Mesendoderm (in vitro differentiated cells): ENCODE measurements at regions not wholly inside any gene's neighbourhood (a gene's known extent, or its start where the extent isn't known, plus 50 kb on each side); places are given as distances from the start of the nearest gene placed in this dataset.

Experiments
- DNase-seq: peaks from one replicate; pipeline ENCODE4 v3.0.0; 2013
- H2AK5ac ChIP-seq: 2 replicates; pipeline ENCODE4 v1.6.1; 2013; ENCODE audit warnings: low read length, inconsistent platforms
- H2BK120ac ChIP-seq: 2 replicates; pipeline ENCODE4 v1.6.1; 2013; ENCODE audit warnings: low read depth, mild to moderate bottlenecking, low read length, moderate library complexity, mixed read lengths
- H2BK15ac ChIP-seq: replicated peaks from 2 replicates; pipeline ENCODE4 v1.6.1; 2013; ENCODE audit warnings: low read depth, mild to moderate bottlenecking, moderate library complexity
- H2BK5ac ChIP-seq: 2 replicates; pipeline ENCODE4 v1.6.1; 2013; ENCODE audit warnings: low read length, inconsistent platforms
- H3K18ac ChIP-seq: 2 replicates; pipeline ENCODE4 v1.6.1; 2013; ENCODE audit warnings: mild to moderate bottlenecking, low read length, mixed read lengths
- H3K23ac ChIP-seq: one replicate; pipeline ENCODE4 v1.6.1; 2013; ENCODE audit warnings: low read length
- H3K27ac ChIP-seq: 2 replicates; pipeline ENCODE4 v1.5.1; 2013; ENCODE audit warnings: low read depth, mild to moderate bottlenecking, inconsistent platforms, low read length, moderate library complexity
- H3K27me3 ChIP-seq: 2 replicates; pipeline ENCODE4 v1.6.1; 2013; ENCODE audit warnings: low read length, control low read depth, mild to moderate bottlenecking, inconsistent platforms; ENCODE audit not compliant: insufficient read depth, poor library complexity
- H3K36me3 ChIP-seq: 2 replicates; pipeline ENCODE4 v1.6.1; 2013; ENCODE audit warnings: low read length, inconsistent platforms; ENCODE audit not compliant: control insufficient read depth, insufficient read depth
- H3K4ac ChIP-seq: one replicate; pipeline ENCODE4 v1.6.1; 2013; ENCODE audit warnings: low read depth, mild to moderate bottlenecking, low read length, moderate library complexity
- H3K4me1 ChIP-seq: 2 replicates; pipeline ENCODE4 v1.6.1; 2013; ENCODE audit warnings: low read depth, low read length, inconsistent platforms; ENCODE audit not compliant: control insufficient read depth
- H3K4me2 ChIP-seq: 2 replicates; pipeline ENCODE4 v1.6.1; 2013; ENCODE audit warnings: low read length
- H3K4me3 ChIP-seq: 2 replicates; pipeline ENCODE4 v1.5.1; 2013; ENCODE audit warnings: mild to moderate bottlenecking, low read length
- H3K56ac ChIP-seq: one replicate; pipeline ENCODE4 v1.6.1; 2013; ENCODE audit warnings: low read length
- H3K79me1 ChIP-seq: 2 replicates; pipeline ENCODE4 v1.6.1; 2013; ENCODE audit warnings: low read length, inconsistent platforms
- H3K79me2 ChIP-seq: 2 replicates; pipeline ENCODE4 v1.6.1; 2013; ENCODE audit warnings: mild to moderate bottlenecking, low read length; ENCODE audit not compliant: control insufficient read depth, insufficient read depth
- H3K9ac ChIP-seq: 2 replicates; pipeline ENCODE4 v1.6.1; 2013; ENCODE audit warnings: low read length, inconsistent platforms
- H4K5ac ChIP-seq: one replicate; pipeline ENCODE4 v1.6.1; 2013; ENCODE audit warnings: low read length
- H4K8ac ChIP-seq: one replicate; pipeline ENCODE4 v1.6.1; 2013; ENCODE audit warnings: low read depth, mild to moderate bottlenecking, control low read depth, low read length, moderate library complexity
- WGBS: extraction: QIAGEN DNeasy Blood & Tissue Kit; methylation state at CpG from one replicate; pipeline ENCODE4 v1.1.7; 2013; ENCODE audit warnings: low lambda C conversion rate, missing lambda C conversion rate; ENCODE audit not compliant: insufficient coverage; ENCODE audit errors: extremely low coverage; 5-methylcytosine and 5-hydroxymethylcytosine counted together

DNA sequence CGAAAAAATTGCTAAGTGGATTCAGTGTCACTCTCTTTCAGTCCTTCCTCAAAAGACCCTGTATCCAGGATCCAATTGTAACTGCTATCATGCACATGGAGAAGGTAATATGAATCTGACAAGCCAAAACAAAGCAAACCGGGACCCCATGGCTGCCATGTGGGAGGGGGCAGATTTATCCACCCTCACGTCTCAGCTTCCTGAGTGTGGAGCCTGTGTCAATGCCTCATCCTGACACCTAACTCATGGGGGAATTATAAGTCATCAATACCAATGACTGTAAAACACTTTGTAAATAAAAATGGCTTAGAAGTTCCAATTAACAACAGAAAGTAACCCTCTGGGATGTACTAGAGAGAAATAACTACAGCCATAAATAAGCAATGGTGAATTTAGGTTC lies 174.1 kb upstream of the MCHR2 start:
- Histone ChIP-seq H3K27ac (peak overlapping the region; percentile 36), H3K4ac (no peak overlapping the region), H4K8ac (no peak overlapping the region), H3K79me2 (no peaks in the 10 kb centered on the region), H3K79me1 (no peaks in the 10 kb centered on the region), H3K56ac (peak overlapping the region; percentile 28), H2AK5ac (no peak overlapping the region), H3K27me3 (no peaks in the 10 kb centered on the region), H2BK5ac (no peak overlapping the region), H4K5ac (no peak overlapping the region), H3K18ac (no peak overlapping the region), H3K4me2 (no peak overlapping the region), H3K4me3 (no peak overlapping the region), H2BK120ac (no peak overlapping the region), H3K36me3 (no peaks in the 10 kb centered on the region), H2BK15ac (no peak overlapping the region), H3K4me1 (peaks cover 4% of the 10 kb centered on the region), H3K23ac (no peak overlapping the region), H3K9ac (no peak overlapping the region)
- WGBS = no CpG with 5 or more reads among the region's 3 CpGs
- DNase-seq = no peak

DNA sequence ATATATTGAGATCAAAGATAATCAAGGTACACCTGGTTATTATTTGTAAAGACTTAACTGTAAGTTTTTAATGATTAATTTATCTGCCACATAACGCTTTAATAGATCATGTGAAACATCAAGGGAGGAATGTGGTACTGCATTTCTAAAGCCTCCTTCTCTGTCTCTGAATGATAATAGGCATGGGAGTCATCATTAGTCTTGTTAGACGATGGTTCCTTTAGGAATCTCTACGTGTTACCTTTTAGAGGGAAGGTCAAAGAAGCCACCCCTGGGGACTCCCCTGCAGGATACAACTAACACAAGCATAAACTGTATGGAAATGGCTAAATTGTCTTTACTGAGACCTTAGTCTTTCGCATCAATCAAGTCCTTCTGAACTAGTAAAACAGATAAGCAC lies 173.6 kb upstream of the MCHR2 start:
- H3K4me1 ChIP-seq = peaks cover 4% of the 10 kb centered on the region
- no peaks in the 10 kb centered on the region for H3K79me1 ChIP-seq
- no peak overlapping the region for H2BK120ac ChIP-seq
- H3K4ac ChIP-seq = no peak overlapping the region
- H2BK5ac ChIP-seq = no peak overlapping the region
- no peak overlapping the region for H3K18ac ChIP-seq
- H3K27ac ChIP-seq = no peak overlapping the region
- WGBS = no CpG with 5 or more reads among the region's 4 CpGs
- H4K5ac ChIP-seq = no peak overlapping the region
- DNase-seq = peak; percentile 35
- no peak overlapping the region for H2AK5ac ChIP-seq
- H3K23ac ChIP-seq = no peak overlapping the region
- no peak overlapping the region for H3K4me2 ChIP-seq
- H3K27me3 ChIP-seq = no peaks in the 10 kb centered on the region
- H3K9ac ChIP-seq = no peak overlapping the region
- no peaks in the 10 kb centered on the region for H3K36me3 ChIP-seq
- H2BK15ac ChIP-seq = no peak overlapping the region
- no peak overlapping the region for H3K56ac ChIP-seq
- no peak overlapping the region for H4K8ac ChIP-seq
- H3K79me2 ChIP-seq = no peaks in the 10 kb centered on the region
- H3K4me3 ChIP-seq = no peak overlapping the region

- WGBS = no CpG with 5 or more reads among the region's 2 CpGs
- no peak for DNase-seq
- no peak overlapping the region for H3K9ac ChIP-seq
These were observed 172.9 kb upstream of the MCHR2 start for GRCh38 chr6:100166956-100167355.

GRCh38 chr6:100165442-100165841 lies 171.4 kb upstream of the MCHR2 start:
- Histone ChIP-seq H3K79me1 (no peaks in the 10 kb centered on the region), H2AK5ac (no peak overlapping the region), H4K5ac (no peak overlapping the region), H3K23ac (no peak overlapping the region), H3K4me2 (no peak overlapping the region), H3K9ac (no peak overlapping the region), H3K4ac (no peak overlapping the region), H3K36me3 (no peaks in the 10 kb centered on the region), H3K79me2 (no peaks in the 10 kb centered on the region), H2BK15ac (no peak overlapping the region), H3K4me3 (no peak overlapping the region), H2BK120ac (no peak overlapping the region), H3K18ac (no peak overlapping the region), H3K27ac (no peak overlapping the region), H3K27me3 (no peaks in the 10 kb centered on the region), H4K8ac (no peak overlapping the region), H2BK5ac (no peak overlapping the region), H3K4me1 (peaks cover 4% of the 10 kb centered on the region), H3K56ac (no peak overlapping the region)
- DNase-seq = no peak

More at GRCh38 chr6:100166956-100167355, 172.9 kb upstream of the MCHR2 start:
- H3K23ac ChIP-seq = no peak overlapping the region
- H3K27me3 ChIP-seq = no peaks in the 10 kb centered on the region
- peaks cover 4% of the 10 kb centered on the region for H3K4me1 ChIP-seq
- no peak overlapping the region for H2BK5ac ChIP-seq
- H3K27ac ChIP-seq = no peak overlapping the region
- no peak overlapping the region for H3K18ac ChIP-seq
- H3K56ac ChIP-seq = no peak overlapping the region
- no peak overlapping the region for H4K8ac ChIP-seq
- no peak overlapping the region for H3K4me3 ChIP-seq
- H2BK120ac ChIP-seq = no peak overlapping the region
- H3K4ac ChIP-seq = no peak overlapping the region
- H4K5ac ChIP-seq = no peak overlapping the region
- no peak overlapping the region for H2AK5ac ChIP-seq
- H2BK15ac ChIP-seq = no peak overlapping the region
- no peaks in the 10 kb centered on the region for H3K79me1 ChIP-seq
- no peak overlapping the region for H3K4me2 ChIP-seq
- H3K79me2 ChIP-seq = no peaks in the 10 kb centered on the region
- H3K36me3 ChIP-seq = no peaks in the 10 kb centered on the region

GRCh38 chr6:100163035-100163434 lies 169.0 kb upstream of the MCHR2 start:
- H3K4ac ChIP-seq = no peak overlapping the region
- no peak overlapping the region for H2BK15ac ChIP-seq
- H2BK120ac ChIP-seq = no peak overlapping the region
- no peak overlapping the region for H3K18ac ChIP-seq
- H2BK5ac ChIP-seq = no peak overlapping the region
- H3K27me3 ChIP-seq = no peaks in the 10 kb centered on the region
- H3K23ac ChIP-seq = no peak overlapping the region
- no peak overlapping the region for H4K8ac ChIP-seq
- no peaks in the 10 kb centered on the region for H3K36me3 ChIP-seq
- WGBS = no CpG with 5 or more reads among the region's 5 CpGs
- no peak for DNase-seq
- H3K4me3 ChIP-seq = no peak overlapping the region
- no peak overlapping the region for H3K9ac ChIP-seq
- H3K4me1 ChIP-seq = peaks cover 4% of the 10 kb centered on the region
- no peak overlapping the region for H3K4me2 ChIP-seq
- H2AK5ac ChIP-seq = no peak overlapping the region
- no peak overlapping the region for H4K5ac ChIP-seq
- no peaks in the 10 kb centered on the region for H3K79me2 ChIP-seq
- no peak overlapping the region for H3K27ac ChIP-seq
- no peaks in the 10 kb centered on the region for H3K79me1 ChIP-seq
- no peak overlapping the region for H3K56ac ChIP-seq

DNA sequence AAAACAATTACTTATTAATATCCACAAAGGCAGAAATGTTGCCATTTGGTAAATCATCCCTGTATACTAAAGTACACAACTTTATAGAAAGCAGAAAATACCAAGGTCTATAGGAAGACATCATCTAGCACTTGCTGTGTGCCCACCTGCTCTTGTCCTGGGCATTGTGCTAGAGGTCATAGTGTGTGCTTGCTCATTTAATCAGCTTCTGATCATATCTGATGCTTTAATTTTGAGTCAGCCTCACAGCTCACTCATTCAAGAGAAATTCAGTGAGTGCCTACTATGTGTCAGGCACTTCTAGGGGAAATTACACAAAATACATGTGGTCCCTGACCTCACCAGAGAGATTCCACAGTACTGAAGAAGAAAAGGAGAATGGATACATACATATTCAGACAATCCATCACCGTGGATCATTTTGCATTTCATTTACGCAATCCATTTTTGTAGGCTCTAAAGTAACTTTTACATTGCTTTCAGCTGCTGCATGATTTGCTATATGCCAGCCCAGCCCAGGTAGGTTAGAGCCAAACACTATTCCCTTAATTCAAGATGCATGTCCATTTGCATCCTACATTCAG lies 167.9 kb upstream of the MCHR2 start:
- Histone ChIP-seq H2AK5ac (no peak overlapping the region), H3K56ac (no peak overlapping the region), H3K36me3 (no peaks in the 10 kb centered on the region), H3K27ac (no peak overlapping the region), H3K4me3 (no peak overlapping the region), H3K27me3 (no peaks in the 10 kb centered on the region), H3K4me2 (no peak overlapping the region), H3K79me2 (no peaks in the 10 kb centered on the region), H4K8ac (no peak overlapping the region), H3K9ac (no peak overlapping the region), H3K4me1 (no peaks in the 10 kb centered on the region), H3K23ac (no peak overlapping the region), H2BK120ac (no peak overlapping the region), H3K18ac (no peak overlapping the region), H4K5ac (no peak overlapping the region), H3K4ac (no peak overlapping the region), H2BK5ac (no peak overlapping the region), H2BK15ac (no peak overlapping the region), H3K79me1 (no peaks in the 10 kb centered on the region)
- WGBS = no CpG with 5 or more reads among the region's 2 CpGs
- no peak for DNase-seq
